ENCODE measurements at regions not wholly inside any gene's neighbourhood (a gene's known extent, or its start where the extent isn't known, plus 50 kb on each side); places are given as distances from the start of the nearest gene placed in this dataset.

- TF ChIP-seq, protein P1, sequence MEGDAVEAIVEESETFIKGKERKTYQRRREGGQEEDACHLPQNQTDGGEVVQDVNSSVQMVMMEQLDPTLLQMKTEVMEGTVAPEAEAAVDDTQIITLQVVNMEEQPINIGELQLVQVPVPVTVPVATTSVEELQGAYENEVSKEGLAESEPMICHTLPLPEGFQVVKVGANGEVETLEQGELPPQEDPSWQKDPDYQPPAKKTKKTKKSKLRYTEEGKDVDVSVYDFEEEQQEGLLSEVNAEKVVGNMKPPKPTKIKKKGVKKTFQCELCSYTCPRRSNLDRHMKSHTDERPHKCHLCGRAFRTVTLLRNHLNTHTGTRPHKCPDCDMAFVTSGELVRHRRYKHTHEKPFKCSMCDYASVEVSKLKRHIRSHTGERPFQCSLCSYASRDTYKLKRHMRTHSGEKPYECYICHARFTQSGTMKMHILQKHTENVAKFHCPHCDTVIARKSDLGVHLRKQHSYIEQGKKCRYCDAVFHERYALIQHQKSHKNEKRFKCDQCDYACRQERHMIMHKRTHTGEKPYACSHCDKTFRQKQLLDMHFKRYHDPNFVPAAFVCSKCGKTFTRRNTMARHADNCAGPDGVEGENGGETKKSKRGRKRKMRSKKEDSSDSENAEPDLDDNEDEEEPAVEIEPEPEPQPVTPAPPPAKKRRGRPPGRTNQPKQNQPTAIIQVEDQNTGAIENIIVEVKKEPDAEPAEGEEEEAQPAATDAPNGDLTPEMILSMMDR (IDR thresholded peaks at IDR 0.05; ENCODE audit: insufficient read depth, low read length): no peak
- TF ChIP-seq POLR2AphosphoS5 (IDR thresholded peaks at IDR 0.05; ENCODE audit: low read depth) (no peak), GABPA (IDR thresholded peaks at IDR 0.05; ENCODE audit: low read depth) (no peak), SPI1 (IDR thresholded peaks at IDR 0.05; ENCODE audit: borderline replicate concordance, low read depth) (no peak)
- TF ChIP-seq, protein P2, sequence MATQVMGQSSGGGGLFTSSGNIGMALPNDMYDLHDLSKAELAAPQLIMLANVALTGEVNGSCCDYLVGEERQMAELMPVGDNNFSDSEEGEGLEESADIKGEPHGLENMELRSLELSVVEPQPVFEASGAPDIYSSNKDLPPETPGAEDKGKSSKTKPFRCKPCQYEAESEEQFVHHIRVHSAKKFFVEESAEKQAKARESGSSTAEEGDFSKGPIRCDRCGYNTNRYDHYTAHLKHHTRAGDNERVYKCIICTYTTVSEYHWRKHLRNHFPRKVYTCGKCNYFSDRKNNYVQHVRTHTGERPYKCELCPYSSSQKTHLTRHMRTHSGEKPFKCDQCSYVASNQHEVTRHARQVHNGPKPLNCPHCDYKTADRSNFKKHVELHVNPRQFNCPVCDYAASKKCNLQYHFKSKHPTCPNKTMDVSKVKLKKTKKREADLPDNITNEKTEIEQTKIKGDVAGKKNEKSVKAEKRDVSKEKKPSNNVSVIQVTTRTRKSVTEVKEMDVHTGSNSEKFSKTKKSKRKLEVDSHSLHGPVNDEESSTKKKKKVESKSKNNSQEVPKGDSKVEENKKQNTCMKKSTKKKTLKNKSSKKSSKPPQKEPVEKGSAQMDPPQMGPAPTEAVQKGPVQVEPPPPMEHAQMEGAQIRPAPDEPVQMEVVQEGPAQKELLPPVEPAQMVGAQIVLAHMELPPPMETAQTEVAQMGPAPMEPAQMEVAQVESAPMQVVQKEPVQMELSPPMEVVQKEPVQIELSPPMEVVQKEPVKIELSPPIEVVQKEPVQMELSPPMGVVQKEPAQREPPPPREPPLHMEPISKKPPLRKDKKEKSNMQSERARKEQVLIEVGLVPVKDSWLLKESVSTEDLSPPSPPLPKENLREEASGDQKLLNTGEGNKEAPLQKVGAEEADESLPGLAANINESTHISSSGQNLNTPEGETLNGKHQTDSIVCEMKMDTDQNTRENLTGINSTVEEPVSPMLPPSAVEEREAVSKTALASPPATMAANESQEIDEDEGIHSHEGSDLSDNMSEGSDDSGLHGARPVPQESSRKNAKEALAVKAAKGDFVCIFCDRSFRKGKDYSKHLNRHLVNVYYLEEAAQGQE (IDR thresholded peaks at IDR 0.05; ENCODE audit: insufficient replicate concordance, low read depth): no peak
Observed at GRCh38 chr9:129402931-129403778, 217.7 kb downstream of the C9orf50 start.

All from HL-60 (cell line).